PFSK-1 (cell line): ENCODE measurements at regions not wholly inside any gene's neighbourhood (a gene's known extent, or its start where the extent isn't known, plus 50 kb on each side); places are given as distances from the start of the nearest gene placed in this dataset.

Experiments
- FOXP2 ChIP-seq: optimal IDR thresholded peaks from 2 replicates; pipeline ENCODE3; 2011; ENCODE audit warnings: borderline replicate concordance, control low read depth, inconsistent platforms; ENCODE audit not compliant: insufficient read depth; ENCODE audit errors: extremely low read length, extremely low read depth
- POLR2AphosphoS5 ChIP-seq: IDR thresholded peaks from 2 replicates; pipeline ENCODE4 v1.6.1; 2012; ENCODE audit warnings: low read depth, mild to moderate bottlenecking, control low read depth, low read length, moderate library complexity
- REST ChIP-seq, 2 experiments: IDR thresholded peaks; 2 replicates each; pipeline versions ENCODE4 v1.6.1 to v1.8.0; 2011 to 2012; ENCODE audit warnings: low read depth in 2 of 2, low read length in 2 of 2, control low read depth in 1 of 2, inconsistent platforms in 1 of 2, mild to moderate bottlenecking in 1 of 2, moderate library complexity in 1 of 2; ENCODE audit not compliant: insufficient read depth in 1 of 2
- SIN3A ChIP-seq: IDR thresholded peaks from 2 replicates; pipeline ENCODE4 v1.6.1; 2012; ENCODE audit warnings: mild to moderate bottlenecking, low read length, moderate library complexity, borderline replicate concordance; ENCODE audit not compliant: insufficient read depth
- TAF1 ChIP-seq: IDR thresholded peaks from 2 replicates; pipeline ENCODE4 v1.6.1; 2012; ENCODE audit warnings: low read length, control low read depth, borderline replicate concordance; ENCODE audit not compliant: insufficient read depth

- TF ChIP-seq POLR2AphosphoS5 (no peak), REST (IDR thresholded peaks at IDR 0.05; ENCODE audit: insufficient read depth in 1 of 2, low read depth in 2 of 2, low read length in 2 of 2) (no peak), TAF1 (no peak), SIN3A (no peak), FOXP2 (no peak)
These were observed 94.6 kb downstream of the APOB start for GRCh38 chr2:20949256-20949655.

GRCh38 chr2:20946468-20946867 is 97.4 kb downstream of the APOB start:
- no peak for TF ChIP-seq POLR2AphosphoS5
- TF ChIP-seq REST (IDR thresholded peaks at IDR 0.05; ENCODE audit: insufficient read depth in 1 of 2, low read depth in 2 of 2, low read length in 2 of 2) = no peak
- TF ChIP-seq SIN3A = no peak
- no peak for TF ChIP-seq FOXP2
- TF ChIP-seq TAF1 = no peak

- no peak for TF ChIP-seq SIN3A
- no peak for TF ChIP-seq POLR2AphosphoS5
- no peak for TF ChIP-seq FOXP2
- no peak for TF ChIP-seq REST (IDR thresholded peaks at IDR 0.05; ENCODE audit: insufficient read depth in 1 of 2, low read depth in 2 of 2, low read length in 2 of 2)
- TF ChIP-seq TAF1 = no peak
These were observed 101.2 kb downstream of the APOB start for GRCh38 chr2:20942646-20943125.

GRCh38 chr2:20940856-20941255 is 103.0 kb downstream of the APOB start:
- no peak for TF ChIP-seq POLR2AphosphoS5
- no peak for TF ChIP-seq FOXP2
- TF ChIP-seq TAF1 = no peak
- no peak for TF ChIP-seq SIN3A
- TF ChIP-seq REST (IDR thresholded peaks at IDR 0.05; ENCODE audit: insufficient read depth in 1 of 2, low read depth in 2 of 2, low read length in 2 of 2) = no peak

GRCh38 chr2:20939931-20940795 is 103.7 kb downstream of the APOB start:
- no peak for TF ChIP-seq SIN3A
- TF ChIP-seq TAF1 = no peak
